Osteocyte (in vitro differentiated cells): ENCODE measurements at regions not wholly inside any gene's neighbourhood (a gene's known extent, or its start where the extent isn't known, plus 50 kb on each side); places are given as distances from the start of the nearest gene placed in this dataset.

ENCODE experiments used
- DNase-seq: peaks from one replicate; pipeline ENCODE4 v3.0.0; 2021; ENCODE audit warnings: mixed read lengths; ENCODE audit not compliant: unreplicated experiment; ENCODE audit errors: extremely low spot score
- H3K27ac Mint-ChIP-seq: one replicate; pipeline ENCODE4 v1.8.0; 2021; ENCODE audit warnings: mild to moderate bottlenecking, mixed read lengths; ENCODE audit not compliant: unreplicated experiment
- H3K27me3 Mint-ChIP-seq: one replicate; pipeline ENCODE4 v1.8.0; 2021; ENCODE audit warnings: mixed read lengths; ENCODE audit not compliant: unreplicated experiment
- H3K36me3 Mint-ChIP-seq: one replicate; pipeline ENCODE4 v1.8.0; 2021; ENCODE audit warnings: mixed read lengths; ENCODE audit not compliant: unreplicated experiment
- H3K4me1 Mint-ChIP-seq: one replicate; pipeline ENCODE4 v1.8.0; 2021; ENCODE audit warnings: mixed read lengths; ENCODE audit not compliant: unreplicated experiment
- H3K4me3 Mint-ChIP-seq: one replicate; pipeline ENCODE4 v1.8.0; 2021; ENCODE audit warnings: mild to moderate bottlenecking, moderate library complexity, mixed read lengths; ENCODE audit not compliant: unreplicated experiment
- H3K9me3 Mint-ChIP-seq: one replicate; pipeline ENCODE4 v1.8.0; 2021; ENCODE audit warnings: mixed read lengths; ENCODE audit not compliant: unreplicated experiment
- CTCF ChIP-seq: fragments of 200-600 bp; sonication (generic); IDR thresholded peaks from 2 replicates; pipeline ENCODE4 v1.5.0; 2021; ENCODE audit warnings: antibody characterized with exemption, mild to moderate bottlenecking, moderate library complexity

- Mint-ChIP-seq H3K27ac (no peak overlapping the region), H3K27me3 (peaks cover 13% of the 10 kb centered on the region), H3K36me3 (no peaks in the 10 kb centered on the region), H3K9me3 (no peaks in the 10 kb centered on the region), H3K4me1 (no peaks in the 10 kb centered on the region), H3K4me3 (no peak overlapping the region)
- DNase-seq: no peak
- TF ChIP-seq CTCF: no peak
These were observed 75.3 kb upstream of the GNAO1 start for GRCh38 chr16:56115817-56116576.

DNA sequence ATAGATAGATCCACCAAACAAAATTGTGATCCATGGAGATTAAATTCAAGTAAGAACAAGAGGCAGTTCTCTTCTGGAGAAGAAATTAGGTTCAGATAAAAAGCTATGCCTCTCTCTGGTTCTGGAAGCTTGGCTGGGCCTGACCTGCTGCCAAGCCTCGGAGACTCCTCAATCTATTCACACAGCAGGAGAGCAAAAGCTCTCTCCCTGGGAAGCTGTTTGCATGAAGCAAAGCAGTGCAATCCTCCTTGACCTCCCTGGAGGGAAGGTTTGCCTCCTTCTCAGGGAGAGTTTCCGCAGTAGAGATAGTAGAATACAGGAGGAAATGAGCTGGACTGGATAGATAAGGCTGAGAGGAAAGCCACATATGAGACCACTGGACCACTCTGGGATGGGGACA lies 78.1 kb upstream of the GNAO1 start:
- Mint-ChIP-seq H3K27ac (no peak overlapping the region), H3K4me1 (no peaks in the 10 kb centered on the region), H3K9me3 (no peaks in the 10 kb centered on the region), H3K36me3 (no peaks in the 10 kb centered on the region), H3K27me3 (peaks cover 12% of the 10 kb centered on the region), H3K4me3 (no peak overlapping the region)
- DNase-seq: no peak
- no peak for TF ChIP-seq CTCF

DNA sequence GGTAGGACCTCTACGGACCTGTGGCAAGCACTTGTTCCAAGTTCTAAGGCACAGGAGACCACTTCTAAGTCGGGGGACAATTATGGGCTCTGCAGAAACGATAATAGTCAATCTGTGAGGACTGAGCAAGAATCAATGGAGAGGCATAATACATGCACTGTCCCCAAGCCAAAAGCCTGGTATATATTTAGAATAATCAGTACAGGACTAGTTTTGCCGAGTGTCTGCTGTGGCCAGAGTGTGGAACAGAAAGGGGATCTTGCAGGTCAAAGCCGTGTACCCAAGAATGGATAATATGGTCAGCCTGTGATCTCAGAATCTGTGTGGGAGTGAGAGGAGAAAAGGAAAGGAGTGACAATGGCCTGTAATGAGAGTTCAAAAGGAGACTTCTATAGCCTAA lies 80.2 kb upstream of the GNAO1 start:
- Mint-ChIP-seq H3K4me3 (no peak overlapping the region), H3K4me1 (no peaks in the 10 kb centered on the region), H3K9me3 (no peaks in the 10 kb centered on the region), H3K27me3 (peaks cover 9% of the 10 kb centered on the region), H3K36me3 (no peaks in the 10 kb centered on the region), H3K27ac (no peak overlapping the region)
- no peak for TF ChIP-seq CTCF
- no peak for DNase-seq

GRCh38 chr16:56109994-56110393 lies 81.3 kb upstream of the GNAO1 start:
- Mint-ChIP-seq H3K36me3 (no peaks in the 10 kb centered on the region), H3K4me3 (no peak overlapping the region), H3K27me3 (peaks cover 3% of the 10 kb centered on the region), H3K4me1 (no peaks in the 10 kb centered on the region), H3K9me3 (no peaks in the 10 kb centered on the region), H3K27ac (no peak overlapping the region)
- DNase-seq: no peak
- no peak for TF ChIP-seq CTCF

- Mint-ChIP-seq H3K4me1 (no peaks in the 10 kb centered on the region), H3K4me3 (no peak overlapping the region), H3K36me3 (no peaks in the 10 kb centered on the region), H3K27ac (no peak overlapping the region), H3K9me3 (no peaks in the 10 kb centered on the region), H3K27me3 (peaks cover 3% of the 10 kb centered on the region)
- DNase-seq: no peak
- TF ChIP-seq CTCF: no peak
These were observed 82.1 kb upstream of the GNAO1 start for GRCh38 chr16:56109205-56109604.
